Vagina (tissue), 2 donors: ENCODE measurements at regions not wholly inside any gene's neighbourhood (a gene's known extent, or its start where the extent isn't known, plus 50 kb on each side); places are given as distances from the start of the nearest gene placed in this dataset.

Experiments
- DNase-seq, 2 donors: peaks; one replicate each; pipeline ENCODE4 v3.0.0-alpha.2; 2017; ENCODE audit errors: extremely low spot score in 2 of 2
- H3K27ac ChIP-seq: fragments of 200-600 bp; sonication (generic); one replicate; pipeline ENCODE4 v1.5.1; 2019
- H3K27me3 ChIP-seq: fragments of 200-600 bp; sonication (generic); one replicate; pipeline ENCODE4 v1.5.1; 2019
- H3K36me3 ChIP-seq, 2 donors: fragments of 200-600 bp; sonication (generic); one replicate each; pipeline ENCODE4 v1.5.1; 2017 to 2019
- H3K4me1 ChIP-seq: fragments of 200-600 bp; sonication (generic); one replicate; pipeline ENCODE4 v1.5.1; 2019
- H3K4me3 ChIP-seq, 2 donors: fragments of 200-600 bp; sonication (generic); 1 replicate in 1 of 2; 2 replicates in 1 of 2; pipeline ENCODE4 v1.5.1; 2016 to 2019
- H3K9me3 ChIP-seq: fragments of 200-600 bp; sonication (generic); one replicate; pipeline ENCODE4 v1.5.1; 2019
- POLR2A ChIP-seq, 2 donors: fragments of 450-650 bp; IDR thresholded peaks; one replicate each; pipeline ENCODE4 v1.6.1; 2017; ENCODE audit warnings: antibody characterized with exemption in 2 of 2, mild to moderate bottlenecking in 2 of 2, moderate library complexity in 2 of 2
- POLR2AphosphoS5 ChIP-seq, 2 donors: sonication (generic); formaldehyde crosslinking; IDR thresholded peaks; one replicate each; pipeline ENCODE4 v1.9.0; 2017; ENCODE audit warnings: antibody characterized with exemption in 2 of 2, mild to moderate bottlenecking in 2 of 2, low read depth in 1 of 2; ENCODE audit not compliant: insufficient read depth in 1 of 2
- intact Hi-C: fragments of 100-400 bp; cut with DNase I; formaldehyde crosslinking; loops from one replicate; pipeline ENCODE4 v1.15.1; 2023
- TF ChIP-seq, protein P1 (sequence below), 3 experiments: fragments of 450-650 bp in 2 of 3; fragments of 200-600 bp in 1 of 3; sonication (generic) in 1 of 3; IDR thresholded peaks; one replicate each; pipeline ENCODE4 v1.5.1; 2017 to 2019; ENCODE audit warnings: antibody characterized with exemption in 3 of 3, mild to moderate bottlenecking in 2 of 3, moderate library complexity in 2 of 3

DNA sequence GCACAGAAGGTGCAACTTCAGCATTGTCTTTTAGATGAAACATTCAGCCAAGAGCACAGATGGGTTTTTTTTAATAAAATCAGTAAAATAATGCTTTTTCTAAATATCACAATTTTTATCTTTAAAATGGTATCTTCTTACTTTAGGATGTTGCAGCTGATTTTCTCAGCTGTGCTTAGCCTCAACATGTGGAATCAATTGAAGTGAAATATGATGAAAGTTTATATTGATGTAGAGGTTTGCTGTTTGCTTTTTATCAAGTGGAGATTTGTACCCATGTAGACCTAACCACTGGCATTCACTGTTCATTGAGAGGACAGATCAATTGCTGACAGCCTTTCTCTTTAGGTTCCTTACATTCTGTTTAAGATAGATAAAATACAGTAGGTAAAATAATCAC is 107.8 kb downstream of the CYB561 start:
- H3K4me1 ChIP-seq, result no peaks in the 10 kb centered on the region
- H3K4me3 ChIP-seq, result no peak overlapping the region
- H3K36me3 ChIP-seq, result no peaks in the 10 kb centered on the region
- intact Hi-C loops, result no loop called here
- no peak for DNase-seq
- no peaks in the 10 kb centered on the region for H3K27me3 ChIP-seq
- H3K27ac ChIP-seq, result no peak overlapping the region
- TF ChIP-seq, protein P1, sequence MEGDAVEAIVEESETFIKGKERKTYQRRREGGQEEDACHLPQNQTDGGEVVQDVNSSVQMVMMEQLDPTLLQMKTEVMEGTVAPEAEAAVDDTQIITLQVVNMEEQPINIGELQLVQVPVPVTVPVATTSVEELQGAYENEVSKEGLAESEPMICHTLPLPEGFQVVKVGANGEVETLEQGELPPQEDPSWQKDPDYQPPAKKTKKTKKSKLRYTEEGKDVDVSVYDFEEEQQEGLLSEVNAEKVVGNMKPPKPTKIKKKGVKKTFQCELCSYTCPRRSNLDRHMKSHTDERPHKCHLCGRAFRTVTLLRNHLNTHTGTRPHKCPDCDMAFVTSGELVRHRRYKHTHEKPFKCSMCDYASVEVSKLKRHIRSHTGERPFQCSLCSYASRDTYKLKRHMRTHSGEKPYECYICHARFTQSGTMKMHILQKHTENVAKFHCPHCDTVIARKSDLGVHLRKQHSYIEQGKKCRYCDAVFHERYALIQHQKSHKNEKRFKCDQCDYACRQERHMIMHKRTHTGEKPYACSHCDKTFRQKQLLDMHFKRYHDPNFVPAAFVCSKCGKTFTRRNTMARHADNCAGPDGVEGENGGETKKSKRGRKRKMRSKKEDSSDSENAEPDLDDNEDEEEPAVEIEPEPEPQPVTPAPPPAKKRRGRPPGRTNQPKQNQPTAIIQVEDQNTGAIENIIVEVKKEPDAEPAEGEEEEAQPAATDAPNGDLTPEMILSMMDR (IDR thresholded peaks at IDR 0.05), result no peak
- TF ChIP-seq POLR2AphosphoS5 (IDR thresholded peaks at IDR 0.05; ENCODE audit: insufficient read depth in 1 of 2, low read depth in 1 of 2) (no peak), POLR2A (IDR thresholded peaks at IDR 0.05) (no peak)
- no peaks in the 10 kb centered on the region for H3K9me3 ChIP-seq

DNA sequence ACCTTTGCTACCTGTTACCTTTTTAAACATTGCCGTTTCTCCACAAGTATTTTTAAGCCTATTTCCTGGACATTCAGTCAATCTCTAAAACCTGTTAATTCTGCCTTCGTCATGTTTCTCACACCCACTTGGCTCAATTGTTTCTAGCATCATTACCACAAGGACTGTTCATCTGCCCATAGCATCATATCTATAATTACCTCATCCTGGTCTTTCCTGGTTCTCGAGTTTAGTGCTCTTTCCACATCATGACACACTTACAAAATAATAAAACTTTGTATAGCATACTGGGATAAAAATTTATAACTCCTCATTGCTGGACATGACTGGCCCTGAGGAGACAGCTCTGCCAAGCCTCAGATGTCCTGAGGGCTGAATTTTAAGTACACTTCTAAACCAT is 104.8 kb downstream of the CYB561 start:
- DNase-seq, result no peak
- intact Hi-C loops, result no loop called here
- no peak for TF ChIP-seq POLR2AphosphoS5 (IDR thresholded peaks at IDR 0.05; ENCODE audit: insufficient read depth in 1 of 2, low read depth in 1 of 2)
- no peak for TF ChIP-seq POLR2A (IDR thresholded peaks at IDR 0.05)
- TF ChIP-seq, protein P1 (IDR thresholded peaks at IDR 0.05), result no peak
- no peaks in the 10 kb centered on the region for H3K4me1 ChIP-seq
- no peak overlapping the region for H3K4me3 ChIP-seq
- no peaks in the 10 kb centered on the region for H3K27me3 ChIP-seq
- no peaks in the 10 kb centered on the region for H3K36me3 ChIP-seq
- no peaks in the 10 kb centered on the region for H3K9me3 ChIP-seq
- H3K27ac ChIP-seq, result no peak overlapping the region

DNA sequence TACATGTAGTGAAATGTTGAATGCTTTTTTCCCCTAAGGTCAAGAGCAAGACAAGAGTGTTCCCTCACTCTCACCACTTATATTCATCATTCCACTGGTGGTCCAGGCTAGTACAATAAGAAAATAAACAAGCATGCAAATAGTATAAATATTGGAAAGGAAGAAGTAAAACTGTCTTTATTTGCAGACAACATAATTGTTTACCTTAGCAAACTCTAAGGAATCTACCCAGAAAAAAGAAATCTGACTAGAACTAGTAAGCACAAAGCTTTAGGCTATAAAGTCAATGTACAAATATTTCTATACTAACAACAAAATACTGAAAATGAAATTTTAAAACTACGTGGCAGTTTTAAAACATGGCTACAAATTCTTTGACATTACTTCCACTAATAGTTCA is 101.7 kb downstream of the CYB561 start:
- Histone ChIP-seq H3K4me1 (no peaks in the 10 kb centered on the region), H3K4me3 (no peak overlapping the region), H3K27me3 (no peaks in the 10 kb centered on the region), H3K36me3 (no peaks in the 10 kb centered on the region), H3K9me3 (no peaks in the 10 kb centered on the region), H3K27ac (no peak overlapping the region)
- TF ChIP-seq POLR2AphosphoS5 (IDR thresholded peaks at IDR 0.05; ENCODE audit: insufficient read depth in 1 of 2, low read depth in 1 of 2) (no peak), POLR2A (IDR thresholded peaks at IDR 0.05) (no peak)
- TF ChIP-seq, protein P1 (IDR thresholded peaks at IDR 0.05), result no peak
- intact Hi-C loops, result no loop called here
- no peak for DNase-seq

DNA sequence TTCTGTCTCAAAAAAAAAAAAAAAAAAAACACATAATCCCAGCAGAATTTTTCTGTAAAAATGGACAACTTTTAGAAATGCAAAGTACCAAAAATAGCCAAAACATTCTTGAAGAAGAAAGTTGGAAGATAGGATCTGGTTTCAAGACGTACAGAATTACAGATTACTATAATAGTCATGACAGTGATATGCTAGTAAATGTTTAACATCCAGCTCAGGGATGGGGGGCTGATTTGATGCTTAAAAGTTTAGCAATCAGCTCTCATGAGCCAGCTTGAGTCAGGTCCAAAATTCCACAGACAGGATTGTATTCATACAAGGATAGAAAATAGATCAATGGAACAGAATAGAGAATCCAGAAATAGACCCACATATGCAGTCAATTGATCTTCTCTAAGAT is 100.5 kb downstream of the CYB561 start:
- Histone ChIP-seq H3K27ac (no peak overlapping the region), H3K36me3 (no peaks in the 10 kb centered on the region), H3K4me3 (no peak overlapping the region), H3K27me3 (no peaks in the 10 kb centered on the region), H3K9me3 (no peaks in the 10 kb centered on the region), H3K4me1 (no peaks in the 10 kb centered on the region)
- TF ChIP-seq POLR2AphosphoS5 (IDR thresholded peaks at IDR 0.05; ENCODE audit: insufficient read depth in 1 of 2, low read depth in 1 of 2) (no peak), POLR2A (IDR thresholded peaks at IDR 0.05) (no peak)
- TF ChIP-seq, protein P1 (IDR thresholded peaks at IDR 0.05), result no peak
- intact Hi-C loops, result no loop called here
- no peak for DNase-seq

DNA sequence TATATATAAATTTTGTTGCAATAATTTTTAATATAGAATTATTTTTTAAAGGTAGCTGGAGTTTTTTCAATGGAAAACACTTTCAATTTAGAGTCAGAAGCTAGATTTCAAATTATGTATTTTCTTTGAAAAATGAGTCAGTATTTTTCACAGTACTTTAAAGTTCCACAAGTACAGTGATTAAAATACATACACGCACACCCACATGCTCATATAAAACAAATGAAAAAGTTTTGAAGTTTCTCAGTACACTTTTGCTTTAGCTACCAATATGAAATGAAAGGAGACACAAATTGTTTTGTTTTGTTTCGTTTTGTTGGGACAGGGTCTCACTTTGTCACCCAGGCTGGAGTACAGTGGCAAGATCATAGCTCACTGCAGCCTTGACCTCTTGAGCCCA is 98.6 kb downstream of the CYB561 start:
- Histone ChIP-seq H3K36me3 (no peaks in the 10 kb centered on the region), H3K4me1 (no peaks in the 10 kb centered on the region), H3K4me3 (no peak overlapping the region), H3K27me3 (no peaks in the 10 kb centered on the region), H3K27ac (no peak overlapping the region), H3K9me3 (no peaks in the 10 kb centered on the region)
- DNase-seq, result no peak
- TF ChIP-seq POLR2AphosphoS5 (IDR thresholded peaks at IDR 0.05; ENCODE audit: insufficient read depth in 1 of 2, low read depth in 1 of 2) (no peak), POLR2A (IDR thresholded peaks at IDR 0.05) (no peak)
- TF ChIP-seq, protein P1 (IDR thresholded peaks at IDR 0.05), result no peak
- intact Hi-C loops, result no loop called here
